Upper lobe of left lung (tissue), 6 donors: ENCODE measurements at regions not wholly inside any gene's neighbourhood (a gene's known extent, or its start where the extent isn't known, plus 50 kb on each side); places are given as distances from the start of the nearest gene placed in this dataset.

Experiments used
- ATAC-seq, 2 donors: fragments of 200-7000 bp; cut with Tn5 transposase; one replicate each; pipeline ENCODE4 v1.9.1; 2022; ENCODE audit warnings: mild to moderate bottlenecking in 2 of 2, moderate library complexity in 2 of 2; ENCODE audit not compliant: low FRiP score in 2 of 2
- DNase-seq, 2 donors: peaks; one replicate each; pipeline ENCODE4 v3.0.0-alpha.2; 2019 to 2020
- H3K27ac ChIP-seq, 4 donors: fragments of 200-600 bp; sonication (generic); one replicate each; pipeline ENCODE4 v1.5.1; 2016 to 2019
- H3K27me3 ChIP-seq, 4 donors: fragments of 200-600 bp; sonication (generic); one replicate each; pipeline ENCODE4 v1.5.1; 2017 to 2019
- H3K36me3 ChIP-seq, 4 donors: fragments of 200-600 bp; sonication (generic); one replicate each; pipeline ENCODE4 v1.5.1; 2016 to 2019
- H3K4me1 ChIP-seq, 4 donors: fragments of 200-600 bp; sonication (generic); one replicate each; pipeline ENCODE4 v1.5.1; 2018 to 2019
- H3K4me3 ChIP-seq, 4 donors: fragments of 200-600 bp; sonication (generic); one replicate each; pipeline ENCODE4 v1.5.1; 2017 to 2019; ENCODE audit warnings: mild to moderate bottlenecking in 2 of 4, moderate library complexity in 1 of 4
- H3K9me3 ChIP-seq, 4 donors: fragments of 200-600 bp; sonication (generic); one replicate each; pipeline ENCODE4 v1.5.1; 2018 to 2019
- EP300 ChIP-seq, 4 donors: sonication (generic); formaldehyde crosslinking; IDR thresholded peaks; one replicate each; pipeline ENCODE4 v1.5.1; 2017; ENCODE audit warnings: antibody characterized with exemption in 4 of 4, control low read depth in 2 of 4
- POLR2A ChIP-seq, 4 donors: fragments of 450-650 bp; IDR thresholded peaks; one replicate each; pipeline ENCODE4 v1.5.1; 2016 to 2017; ENCODE audit warnings: antibody characterized with exemption in 4 of 4, mild to moderate bottlenecking in 2 of 4
- POLR2AphosphoS5 ChIP-seq, 2 donors: sonication (generic); formaldehyde crosslinking; IDR thresholded peaks; one replicate each; pipeline ENCODE4 v1.5.1; 2017; ENCODE audit warnings: antibody characterized with exemption in 2 of 2
- WGBS, 2 donors: methylation state at CpG; one replicate each; pipeline ENCODE4 v1.1.5; 2017 to 2018; 5-methylcytosine and 5-hydroxymethylcytosine counted together
- TF ChIP-seq, protein P1 (sequence below), 6 experiments: fragments of 450-650 bp in 4 of 6; fragments of 200-600 bp in 2 of 6; sonication (generic) in 2 of 6; IDR thresholded peaks; one replicate each; pipeline ENCODE4 v1.5.1; 2016 to 2019; ENCODE audit warnings: antibody characterized with exemption in 6 of 6
- donor health status: DM: no; HTN: no; CAD: no; lungs with moderate emphysema.
- donor health status: DM: no; HTN: yes; CAD: no; lungs with severe emphysema.

- Histone ChIP-seq H3K27ac (no peak overlapping the region), H3K36me3 (no peaks in the 10 kb centered on the region), H3K27me3 (no peaks in the 10 kb centered on the region), H3K9me3 (peaks cover 0 to 8% (median 4%) of the 10 kb centered on the region in 4 donors), H3K4me3 (no peak overlapping the region), H3K4me1 (peaks cover 0 to 13% (median 6%) of the 10 kb centered on the region in 4 donors)
- WGBS, 2 donors: 65 to 81% methylated on average over 4 to 6 of the region's 6 CpGs
- DNase-seq (no peak), ATAC-seq (peak in 1 of 2 donors; percentile 35)
- no peak for TF ChIP-seq EP300 (IDR thresholded peaks at IDR 0.05)
Measured at GRCh38 chr3:194738254-194739093, 52.8 kb downstream of the FAM43A start.

- Histone ChIP-seq H3K27me3 (no peaks in the 10 kb centered on the region), H3K9me3 (peaks cover 0 to 7% (median 4%) of the 10 kb centered on the region in 4 donors), H3K4me1 (peaks cover 0 to 13% (median 7%) of the 10 kb centered on the region in 4 donors), H3K36me3 (no peaks in the 10 kb centered on the region), H3K27ac (no peak overlapping the region), H3K4me3 (no peak overlapping the region)
- TF ChIP-seq, protein P1, sequence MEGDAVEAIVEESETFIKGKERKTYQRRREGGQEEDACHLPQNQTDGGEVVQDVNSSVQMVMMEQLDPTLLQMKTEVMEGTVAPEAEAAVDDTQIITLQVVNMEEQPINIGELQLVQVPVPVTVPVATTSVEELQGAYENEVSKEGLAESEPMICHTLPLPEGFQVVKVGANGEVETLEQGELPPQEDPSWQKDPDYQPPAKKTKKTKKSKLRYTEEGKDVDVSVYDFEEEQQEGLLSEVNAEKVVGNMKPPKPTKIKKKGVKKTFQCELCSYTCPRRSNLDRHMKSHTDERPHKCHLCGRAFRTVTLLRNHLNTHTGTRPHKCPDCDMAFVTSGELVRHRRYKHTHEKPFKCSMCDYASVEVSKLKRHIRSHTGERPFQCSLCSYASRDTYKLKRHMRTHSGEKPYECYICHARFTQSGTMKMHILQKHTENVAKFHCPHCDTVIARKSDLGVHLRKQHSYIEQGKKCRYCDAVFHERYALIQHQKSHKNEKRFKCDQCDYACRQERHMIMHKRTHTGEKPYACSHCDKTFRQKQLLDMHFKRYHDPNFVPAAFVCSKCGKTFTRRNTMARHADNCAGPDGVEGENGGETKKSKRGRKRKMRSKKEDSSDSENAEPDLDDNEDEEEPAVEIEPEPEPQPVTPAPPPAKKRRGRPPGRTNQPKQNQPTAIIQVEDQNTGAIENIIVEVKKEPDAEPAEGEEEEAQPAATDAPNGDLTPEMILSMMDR (IDR thresholded peaks at IDR 0.05): no peak
- TF ChIP-seq EP300 (IDR thresholded peaks at IDR 0.05): no peak
- no peak for TF ChIP-seq POLR2AphosphoS5 (IDR thresholded peaks at IDR 0.05)
- TF ChIP-seq POLR2A (IDR thresholded peaks at IDR 0.05): no peak
- 76 to 83% methylated on average over 11 of the region's 11 CpGs for WGBS, 2 donors
- DNase-seq (no peak), ATAC-seq (no peak)
Measured at GRCh38 chr3:194739498-194740284, 54.0 kb downstream of the FAM43A start.

DNA sequence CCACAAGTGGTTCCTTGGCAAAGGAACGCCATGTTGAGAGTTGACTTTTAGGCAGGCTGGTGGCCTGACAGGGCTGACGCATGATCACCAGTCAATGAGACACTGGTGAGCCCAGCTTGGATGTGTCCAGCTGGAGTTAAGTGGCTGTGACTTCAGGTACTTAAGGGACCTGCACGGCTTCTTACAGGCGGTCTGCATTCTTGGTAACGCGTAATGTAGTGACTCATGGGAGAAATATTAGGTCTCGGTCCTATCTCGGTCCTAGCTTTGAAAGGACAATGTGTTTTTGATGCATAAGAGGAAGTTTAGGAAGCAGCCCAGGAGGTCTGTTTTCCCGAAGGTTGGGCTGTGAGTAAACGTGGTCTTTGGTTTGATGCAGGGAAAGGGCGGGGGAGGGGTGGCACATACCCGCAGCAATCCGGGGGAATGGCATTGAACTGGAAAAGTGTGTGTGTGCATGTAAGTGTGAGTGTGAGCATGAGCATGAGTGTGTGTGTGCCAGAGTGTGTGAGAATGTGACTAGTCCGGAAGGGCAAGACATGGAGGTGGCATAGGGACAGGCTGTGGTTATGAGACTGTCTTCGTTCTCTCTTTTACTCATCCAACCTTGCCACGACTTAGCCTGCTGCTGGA is 55.3 kb downstream of the FAM43A start:
- no peak overlapping the region for H3K4me3 ChIP-seq
- peaks cover 0 to 13% (median 9%) of the 10 kb centered on the region in 4 donors for H3K4me1 ChIP-seq
- H3K9me3 ChIP-seq: no peaks in the 10 kb centered on the region
- 39 to 42% methylated on average over 12 to 16 of the region's 16 CpGs for WGBS, 2 donors
- DNase-seq: peak in 1 of 2 donors; percentile 46
- peak; percentile 37 to 71 for ATAC-seq
- no peak overlapping the region for H3K27ac ChIP-seq
- no peaks in the 10 kb centered on the region for H3K27me3 ChIP-seq
- peak in 1 of 2 donors; percentile 7 for TF ChIP-seq POLR2AphosphoS5 (IDR thresholded peaks at IDR 0.05)
- TF ChIP-seq, protein P1 (IDR thresholded peaks at IDR 0.05): no peak
- H3K36me3 ChIP-seq: no peaks in the 10 kb centered on the region

GRCh38 chr3:194741916-194742315 is 56.2 kb downstream of the FAM43A start:
- Histone ChIP-seq H3K36me3 (no peaks in the 10 kb centered on the region), H3K9me3 (no peaks in the 10 kb centered on the region), H3K27ac (no peak overlapping the region), H3K4me3 (no peak overlapping the region), H3K27me3 (no peaks in the 10 kb centered on the region), H3K4me1 (peaks cover 0 to 13% (median 9%) of the 10 kb centered on the region in 4 donors)
- 77% methylated on average over 7 of the region's 7 CpGs for WGBS, 2 donors
- no peak for ATAC-seq
- TF ChIP-seq, protein P1 (IDR thresholded peaks at IDR 0.05): no peak
- no peak for TF ChIP-seq POLR2A (IDR thresholded peaks at IDR 0.05)
- no peak for TF ChIP-seq EP300 (IDR thresholded peaks at IDR 0.05)
- no peak for TF ChIP-seq POLR2AphosphoS5 (IDR thresholded peaks at IDR 0.05)
- DNase-seq: no peak

DNA sequence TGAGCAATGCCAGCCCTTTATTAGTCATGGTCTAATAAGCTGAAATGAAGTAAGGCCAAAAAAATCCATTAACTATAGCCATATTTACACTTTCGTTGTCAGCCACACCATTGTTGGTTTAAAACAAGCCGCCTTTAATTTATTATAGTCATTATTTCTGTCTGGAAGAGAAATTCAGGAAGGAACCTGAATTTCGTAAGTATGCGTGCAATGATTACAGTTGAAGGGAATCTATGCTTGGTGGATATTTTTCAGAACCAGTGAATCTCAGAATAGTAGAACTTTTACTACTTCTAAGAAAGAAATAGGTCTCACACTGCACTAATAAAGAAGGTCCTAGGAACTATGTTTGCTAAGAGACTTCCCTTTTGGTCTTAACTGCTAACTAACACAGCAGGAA is 59.1 kb downstream of the FAM43A start:
- Histone ChIP-seq H3K4me3 (no peak overlapping the region), H3K4me1 (peaks cover 0 to 13% (median 8%) of the 10 kb centered on the region in 4 donors), H3K27ac (no peak overlapping the region), H3K9me3 (no peaks in the 10 kb centered on the region), H3K36me3 (no peaks in the 10 kb centered on the region), H3K27me3 (no peaks in the 10 kb centered on the region)
- WGBS, 2 donors: 70 to 76% methylated on average over 4 of the region's 4 CpGs
- ATAC-seq: no peak
- no peak for TF ChIP-seq EP300 (IDR thresholded peaks at IDR 0.05)
- no peak for TF ChIP-seq POLR2AphosphoS5 (IDR thresholded peaks at IDR 0.05)
- TF ChIP-seq POLR2A (IDR thresholded peaks at IDR 0.05): no peak
- TF ChIP-seq, protein P1 (IDR thresholded peaks at IDR 0.05): no peak
- no peak for DNase-seq
